ENCODE measurements at regions not wholly inside any gene's neighbourhood (a gene's known extent, or its start where the extent isn't known, plus 50 kb on each side); places are given as distances from the start of the nearest gene placed in this dataset.
"Not testable (repeated sequence)": the region's sequence is repeated elsewhere in the genome, so short reads cannot be mapped to it uniquely, and the experiment has no call there.

DNA sequence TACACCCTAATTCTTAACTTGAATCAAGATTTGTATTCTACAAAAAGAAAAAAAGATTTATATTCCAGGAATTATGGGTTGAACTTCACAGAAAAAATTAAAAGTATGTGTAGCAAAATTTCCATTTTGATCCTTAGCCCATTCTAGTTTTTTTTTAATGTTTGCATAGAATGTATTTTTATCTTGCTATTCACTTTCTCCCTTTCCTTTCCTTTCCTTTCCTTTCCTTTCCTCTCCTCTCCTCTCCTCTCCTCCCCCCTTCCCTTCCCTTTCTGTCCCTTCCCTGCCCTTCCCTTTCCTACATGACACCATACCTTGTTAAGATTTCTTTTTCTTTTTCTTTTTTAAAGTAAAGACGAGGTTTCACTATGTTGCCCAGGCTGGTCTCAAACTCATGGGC, 542.5 kb upstream of the PTGER4 start:
- no peak for DNase-seq (ENCODE audit: low read depth in 2 of 2)

DNA sequence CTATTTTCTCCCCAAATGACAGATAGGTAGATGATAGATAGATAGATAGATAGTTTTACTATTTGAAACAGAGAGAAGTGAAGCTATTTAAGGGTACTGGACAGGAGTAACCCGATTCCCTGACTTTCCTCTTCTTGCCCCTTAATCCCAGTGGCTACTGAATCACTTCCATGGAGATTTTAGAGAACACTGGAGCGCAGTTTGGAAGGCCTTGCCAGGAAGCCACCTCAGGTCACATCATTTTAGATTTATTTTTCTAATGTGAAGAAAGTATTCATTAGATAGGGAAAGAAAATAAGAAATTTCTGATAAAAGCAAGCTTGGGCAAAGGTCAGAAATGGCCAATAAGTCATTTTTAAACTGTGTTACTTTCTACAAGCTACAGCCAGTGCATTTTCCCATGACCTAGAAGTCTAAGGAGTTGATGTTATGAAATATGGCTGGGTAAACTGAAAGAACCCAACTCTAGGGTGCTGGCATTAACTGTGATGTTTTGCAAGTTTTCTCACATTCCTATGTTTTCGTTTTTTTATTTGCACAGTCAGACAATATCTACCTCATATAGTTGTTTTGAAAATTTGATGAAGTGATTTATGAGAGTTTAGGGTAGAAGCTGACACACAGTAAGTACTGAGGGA, 544.7 kb upstream of the PTGER4 start:
- no peak for DNase-seq (ENCODE audit: low read depth in 2 of 2)

DNA sequence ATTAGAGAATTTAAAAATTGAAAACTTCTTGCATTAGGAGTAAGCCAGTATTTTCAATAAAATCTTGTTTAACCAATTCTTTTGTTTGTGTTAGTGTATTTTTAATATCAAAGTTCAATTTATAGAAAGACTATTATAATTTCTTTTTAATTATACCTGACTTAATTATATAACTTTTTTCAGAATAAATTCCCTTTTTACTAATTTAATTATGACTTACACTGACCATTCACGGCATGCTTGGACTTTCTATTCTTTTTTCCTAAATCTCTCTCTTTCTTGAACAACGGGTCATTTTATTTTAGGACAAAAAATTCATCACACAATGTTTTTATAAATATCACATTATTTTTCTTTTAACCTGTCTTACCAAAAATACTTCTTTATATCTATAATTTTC, 555.3 kb upstream of the PTGER4 start:
- no peak for DNase-seq (ENCODE audit: low read depth in 2 of 2)

DNA sequence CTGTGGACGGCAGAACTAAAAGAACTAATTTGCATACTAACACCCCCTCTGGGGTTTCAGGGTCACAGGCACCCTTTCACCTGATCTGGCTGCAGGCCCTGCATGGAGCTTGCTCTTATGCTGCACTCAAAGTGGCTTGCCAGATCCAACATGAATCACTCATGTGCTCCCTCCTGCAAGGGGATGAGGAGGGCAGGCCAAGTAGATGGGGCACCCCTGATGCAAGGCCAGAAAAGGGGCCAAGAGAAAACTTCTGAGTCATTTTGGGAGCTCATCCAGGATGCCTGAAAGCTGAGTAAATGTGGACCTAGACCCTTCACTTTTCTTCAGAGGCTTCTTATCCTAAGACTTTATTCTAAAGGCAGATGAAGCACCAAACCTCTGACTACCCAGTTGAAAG, 558.5 kb upstream of the PTGER4 start:
- DNase-seq (ENCODE audit: low read depth in 2 of 2) = no peak

DNA sequence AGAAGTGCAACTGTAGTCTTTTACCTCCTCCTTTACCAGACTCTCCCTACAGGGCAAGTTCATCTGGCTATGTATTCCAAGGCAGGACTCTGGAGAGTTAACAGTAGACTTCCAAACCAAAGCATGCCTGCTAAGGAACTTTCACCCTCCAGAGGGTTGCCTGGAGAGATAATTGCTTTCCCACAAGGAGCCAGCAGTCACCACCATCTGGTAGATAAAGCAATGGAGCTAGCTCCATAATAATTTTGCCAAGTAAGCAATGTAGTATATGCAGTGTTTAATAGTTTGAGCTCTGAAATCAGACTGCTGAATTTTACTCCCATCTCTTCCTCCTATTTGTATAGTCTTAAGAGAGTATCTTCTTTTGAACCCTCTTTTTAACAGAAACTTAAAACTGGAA, 566.8 kb upstream of the PTGER4 start:
- no peak for DNase-seq (ENCODE audit: low read depth in 2 of 2)

DNA sequence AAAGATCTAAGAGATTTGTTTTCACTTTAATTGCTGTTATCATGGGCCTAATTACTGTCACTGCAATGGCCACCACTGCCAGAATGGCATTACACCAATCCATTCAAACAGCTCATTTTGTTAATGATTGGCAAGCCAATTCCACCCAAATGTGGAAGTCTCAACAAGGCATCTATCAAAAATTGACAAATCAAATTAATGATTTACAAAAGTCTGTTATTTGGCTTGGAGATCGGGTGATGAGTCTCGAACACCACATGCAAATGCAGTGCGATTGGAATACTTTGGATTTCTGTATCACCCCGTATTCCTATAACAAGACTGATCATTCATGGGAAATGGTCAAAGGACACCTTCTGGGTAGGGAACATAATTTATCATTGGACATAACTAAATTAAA, 568.7 kb upstream of the PTGER4 start:
- DNase-seq (ENCODE audit: low read depth in 2 of 2) = not testable (repeated sequence)

DNA sequence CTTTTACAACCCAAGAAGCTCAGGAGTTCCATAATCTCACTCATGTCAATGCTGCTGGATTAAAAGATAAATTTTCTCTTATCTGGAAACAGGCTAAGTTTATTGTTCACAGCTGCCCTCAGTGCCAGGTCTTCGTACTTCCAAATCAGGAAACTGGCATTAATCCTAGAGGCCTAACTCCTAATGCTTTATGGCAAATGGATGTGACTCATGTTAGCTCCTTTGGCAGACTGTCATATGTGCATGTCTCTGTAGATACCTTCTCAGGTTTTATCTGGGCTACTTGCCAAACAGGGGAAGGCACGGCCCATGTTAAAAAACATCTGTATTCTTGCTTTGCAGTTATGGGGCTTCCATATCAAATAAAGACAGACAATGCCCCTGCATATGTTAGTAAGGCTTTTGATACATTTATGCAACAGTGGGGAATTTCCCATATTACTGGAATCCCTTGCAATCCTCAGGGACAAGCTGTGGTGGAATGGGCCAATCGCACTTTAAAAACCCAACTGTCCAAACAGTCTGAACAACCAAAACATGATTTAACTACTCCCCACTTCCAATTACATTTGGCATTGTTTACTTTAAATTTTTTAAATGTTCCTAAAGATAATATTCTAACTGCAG, 570.8 kb upstream of the PTGER4 start:
- DNase-seq (ENCODE audit: low read depth in 2 of 2) = not testable (repeated sequence)

DNA sequence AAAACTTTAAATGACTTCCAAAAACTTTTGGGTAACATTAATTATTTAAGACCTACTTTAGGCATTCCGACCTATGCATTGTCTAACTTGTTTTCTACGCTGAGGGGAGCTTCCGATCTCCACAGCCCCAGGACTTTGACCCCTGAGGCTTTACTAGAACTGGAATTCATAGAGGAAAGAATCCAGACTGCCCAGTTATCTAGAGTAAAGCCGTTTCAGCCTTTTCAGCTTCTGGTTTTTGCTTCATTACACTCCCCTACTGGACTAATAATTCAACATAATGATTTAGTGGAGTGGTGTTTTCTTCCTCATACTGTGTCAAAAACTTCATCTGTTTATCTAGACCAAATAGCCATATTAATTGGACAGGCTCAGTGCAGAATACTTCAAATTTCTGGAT, 571.9 kb upstream of the PTGER4 start:
- DNase-seq (ENCODE audit: low read depth in 2 of 2) = not testable (repeated sequence)

DNA sequence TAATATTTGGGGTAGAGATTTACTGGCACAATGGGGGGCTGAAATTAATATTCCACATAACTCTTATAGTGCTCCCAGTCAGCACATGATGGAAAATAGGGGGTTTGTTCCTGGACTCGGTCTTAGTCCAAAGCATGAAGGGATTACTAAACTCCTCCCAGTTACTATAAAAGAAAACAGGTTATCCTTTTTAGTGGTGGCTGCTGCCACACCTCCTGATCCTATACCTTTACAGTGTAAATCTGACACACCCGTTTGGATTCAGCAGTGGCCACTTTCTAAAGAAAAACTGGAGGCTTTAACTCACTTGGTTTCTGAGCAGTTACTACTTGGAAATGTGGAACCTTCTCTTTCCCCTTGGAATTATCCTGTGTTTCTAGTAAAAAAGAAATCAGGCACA, 572.9 kb upstream of the PTGER4 start:
- DNase-seq (ENCODE audit: low read depth in 2 of 2) = no peak

DNA sequence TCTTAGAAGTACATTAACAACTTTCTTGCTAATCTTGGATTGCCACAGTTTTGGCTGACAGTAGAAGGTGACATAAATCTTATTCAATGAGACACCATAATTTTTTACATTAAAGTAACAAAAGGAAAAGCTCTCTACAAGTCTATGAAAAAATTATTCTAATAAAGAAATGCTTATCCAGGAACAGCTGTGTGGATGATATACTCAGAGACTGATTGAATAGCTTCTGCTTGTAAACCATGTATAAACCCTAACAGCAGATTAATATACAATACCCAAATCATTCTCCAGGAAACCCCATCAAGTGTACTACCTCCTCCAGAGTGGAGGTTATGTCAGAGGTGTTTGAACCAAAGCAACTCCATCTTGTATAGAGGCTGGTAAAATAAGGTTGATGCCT, 581.4 kb upstream of the PTGER4 start:
- no peak for DNase-seq (ENCODE audit: low read depth in 2 of 2)

DNA sequence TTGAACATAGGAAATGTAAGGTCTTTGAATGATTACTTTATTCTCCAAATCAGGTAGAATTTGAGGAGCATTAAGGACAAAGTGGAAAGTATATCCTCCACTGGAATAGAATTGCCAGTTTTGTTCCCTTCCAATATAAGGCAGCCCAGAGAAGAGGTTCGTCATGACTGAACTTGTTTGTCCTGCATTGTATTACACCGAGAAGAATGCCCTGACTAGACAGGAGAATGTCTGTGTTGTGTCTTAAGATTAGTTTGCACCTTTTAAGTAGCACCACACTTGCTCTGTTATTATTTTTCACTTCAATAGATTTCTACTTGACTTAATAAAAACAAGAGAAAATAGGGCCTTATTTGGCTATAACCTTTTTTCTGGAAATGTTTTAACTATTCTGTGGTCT, 586.2 kb upstream of the PTGER4 start:
- no peak for DNase-seq (ENCODE audit: low read depth in 2 of 2)

DNA sequence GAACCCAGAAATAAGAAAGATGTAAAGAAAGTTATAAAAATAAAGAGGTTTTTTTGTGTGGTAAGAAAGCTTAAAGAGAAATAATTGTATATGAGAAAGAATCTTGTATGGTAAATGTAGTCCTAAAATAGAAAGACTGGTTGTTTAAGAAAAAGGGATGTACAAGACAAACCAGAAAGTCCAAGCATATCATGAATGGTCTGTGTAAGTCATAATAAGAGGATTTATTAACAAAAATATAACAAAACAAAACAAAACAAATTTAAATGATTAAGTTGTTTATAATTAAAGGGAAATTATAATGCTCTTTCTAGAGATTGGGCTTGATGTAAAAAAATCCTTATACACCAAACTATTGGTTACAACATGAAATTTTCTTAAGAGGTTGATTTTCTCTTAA, 590.4 kb upstream of the PTGER4 start:
- no peak for DNase-seq (ENCODE audit: low read depth in 2 of 2)

DNA sequence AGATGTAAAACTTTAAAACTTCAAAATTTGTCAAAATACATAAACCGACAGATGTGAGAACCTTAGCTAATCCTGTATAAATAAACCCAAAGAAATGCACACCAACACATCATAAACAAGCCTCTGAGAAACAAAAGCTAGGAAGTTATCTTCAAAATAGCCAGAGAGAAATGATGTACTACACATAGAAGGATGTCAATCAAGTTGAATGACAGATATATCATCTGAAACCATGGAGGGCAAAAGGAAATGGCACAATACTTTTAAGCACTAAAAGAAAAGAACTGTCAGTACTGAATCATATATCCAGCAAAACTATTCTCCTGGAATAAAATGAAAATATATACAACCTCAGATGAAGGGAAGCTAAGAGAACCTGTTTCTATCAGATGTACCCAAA, 595.1 kb upstream of the PTGER4 start:
- no peak for DNase-seq (ENCODE audit: low read depth in 2 of 2)

DNA sequence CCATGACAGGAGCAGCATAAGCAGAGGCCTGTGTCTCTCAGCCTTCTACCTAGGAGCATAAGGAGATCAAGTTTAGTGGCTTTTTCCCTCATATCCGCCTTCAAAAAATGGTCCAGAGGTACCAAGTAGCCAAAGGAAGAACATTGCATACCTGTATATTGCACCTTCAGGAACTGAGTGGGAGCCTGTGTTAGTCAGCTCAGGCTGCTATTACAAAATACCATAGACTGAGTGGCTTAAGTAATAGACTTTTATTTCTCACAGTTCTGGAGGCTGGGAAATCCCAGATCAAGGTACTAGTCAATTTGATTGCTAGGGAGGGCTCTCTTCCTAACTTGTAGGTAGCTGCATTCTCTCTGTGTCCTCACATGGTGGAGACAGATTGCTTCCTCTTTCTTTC, 597.4 kb upstream of the PTGER4 start:
- no peak for DNase-seq (ENCODE audit: low read depth in 2 of 2)

DNA sequence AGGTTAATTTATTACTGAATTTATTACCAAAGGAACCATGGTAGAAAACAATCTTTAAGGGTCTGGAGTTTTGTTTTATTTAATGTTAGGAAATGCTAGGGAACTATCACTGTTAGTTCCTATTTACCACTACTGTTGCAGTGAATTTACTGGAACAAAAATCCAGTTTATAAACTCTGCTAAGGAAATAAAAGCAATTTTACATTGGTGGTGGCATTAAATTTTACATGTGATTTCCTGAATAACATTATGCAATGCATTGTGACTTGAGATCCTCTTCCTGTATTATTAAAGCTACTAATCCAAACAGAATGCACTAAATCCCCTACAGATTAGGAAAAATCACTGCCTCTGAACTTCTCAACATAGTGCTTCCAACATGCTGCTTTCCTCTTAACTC, 599.5 kb upstream of the PTGER4 start:
- DNase-seq (ENCODE audit: low read depth in 2 of 2) = no peak

DNA sequence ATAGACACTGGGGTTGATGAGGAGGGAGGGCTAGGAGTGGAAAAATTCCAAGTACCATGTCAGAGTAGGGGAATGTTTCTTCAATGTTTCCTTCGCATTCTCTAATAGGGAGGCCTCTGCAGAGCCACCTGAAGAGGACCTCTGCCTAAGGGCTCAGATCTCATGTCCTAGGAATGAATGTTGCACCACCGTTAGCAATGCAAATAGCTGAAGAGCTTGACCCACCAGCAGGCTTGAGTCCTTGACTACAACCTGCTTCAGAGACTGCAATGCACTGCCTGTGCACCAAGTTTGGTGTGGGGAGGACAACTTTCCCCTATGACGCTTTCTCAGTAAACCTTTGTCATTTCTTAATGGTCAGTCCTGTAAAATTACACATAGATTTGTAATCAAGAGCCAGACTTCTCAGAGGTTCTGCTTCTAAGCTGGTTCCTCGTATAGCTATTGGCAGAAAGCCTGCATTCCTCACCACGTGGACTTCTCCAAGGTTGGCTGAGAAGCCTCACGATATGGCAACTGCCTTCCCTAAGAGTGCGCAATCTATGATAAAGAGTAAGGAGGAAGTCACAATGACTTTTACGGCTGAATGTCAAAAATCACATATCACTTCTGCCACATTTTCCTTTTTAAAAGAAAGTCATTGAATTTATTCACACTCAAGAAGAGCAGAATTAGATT, 600.7 kb upstream of the PTGER4 start:
- no peak for DNase-seq (ENCODE audit: low read depth in 2 of 2)

DNA sequence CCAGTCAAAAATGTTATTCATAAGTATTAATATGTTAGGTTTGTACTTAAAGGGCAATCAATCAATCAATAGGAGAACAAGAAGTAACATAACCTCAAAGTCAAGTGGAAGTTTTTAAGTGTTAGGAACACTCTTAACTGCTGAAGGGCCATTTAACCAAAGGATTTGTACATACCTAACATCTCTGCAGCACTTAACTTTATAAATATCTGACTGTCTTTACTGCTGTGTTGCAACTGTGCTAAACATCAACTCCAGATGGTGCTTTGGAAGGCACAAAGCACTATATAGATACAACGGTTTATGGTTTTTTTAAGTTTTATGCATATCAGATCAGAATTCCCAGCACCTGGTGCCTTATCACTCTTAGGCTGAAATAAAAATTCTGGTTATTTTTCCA, 604.9 kb upstream of the PTGER4 start:
- DNase-seq (ENCODE audit: low read depth in 2 of 2) = no peak

DNA sequence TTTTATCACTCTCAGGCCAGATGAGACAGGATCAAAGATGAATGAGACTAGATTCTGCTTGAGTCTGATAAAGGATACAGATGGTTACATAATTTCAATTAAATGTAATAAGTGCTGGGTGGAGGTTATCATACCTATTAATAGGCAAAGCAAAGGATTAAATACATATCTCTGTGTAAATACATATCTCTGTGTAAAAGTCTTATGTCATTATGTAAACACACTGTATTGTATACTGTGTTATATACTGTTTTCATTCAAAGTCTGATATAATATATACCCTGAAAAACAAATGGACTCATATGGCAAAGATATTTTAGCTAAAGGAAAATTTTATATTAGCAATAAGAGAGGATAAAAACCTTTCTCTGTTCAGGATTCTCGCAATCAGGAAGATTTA, 605.8 kb upstream of the PTGER4 start:
- DNase-seq (ENCODE audit: low read depth in 2 of 2) = no peak

DNA sequence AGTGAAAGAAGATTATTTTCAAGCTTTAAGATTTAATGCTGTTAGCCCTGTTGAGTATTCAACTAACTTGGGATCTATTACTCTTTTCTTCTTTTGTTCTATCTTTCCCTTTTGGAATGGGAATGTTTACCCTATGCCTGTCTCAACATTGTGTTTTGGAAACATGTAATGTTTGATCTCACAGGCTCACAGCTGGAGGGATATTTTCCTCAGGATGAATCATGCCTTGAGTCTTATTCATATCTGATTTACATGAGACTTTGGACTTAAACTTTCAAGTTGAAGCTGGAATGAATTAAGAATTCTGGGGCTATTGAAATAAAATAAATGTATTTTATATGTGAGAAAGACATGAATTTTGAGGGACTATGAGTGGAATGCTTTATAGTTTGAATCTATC, 607.8 kb upstream of the PTGER4 start:
- no peak for DNase-seq (ENCODE audit: low read depth in 2 of 2)

DNA sequence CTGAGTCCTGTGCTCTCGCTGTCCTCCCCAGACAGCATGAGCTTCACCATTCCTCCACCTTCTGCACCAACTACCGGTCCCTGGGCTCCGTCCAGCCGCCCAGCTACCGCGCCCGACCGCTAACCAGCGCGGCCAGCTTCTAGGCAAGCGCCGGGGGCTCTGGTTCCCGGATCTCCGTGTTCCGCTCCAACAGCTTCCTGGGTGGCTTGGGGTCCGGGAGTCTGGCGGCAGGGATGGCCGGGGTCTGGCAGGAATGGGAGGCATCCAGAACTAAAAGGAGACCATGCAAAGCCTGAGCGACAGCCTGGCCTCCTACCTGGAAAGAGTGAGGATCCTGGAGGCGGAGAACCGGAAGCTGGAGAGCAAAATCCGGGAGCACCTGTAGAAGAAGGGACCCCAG, 613.1 kb upstream of the PTGER4 start:
- no peak for DNase-seq (ENCODE audit: low read depth in 2 of 2)

DNA sequence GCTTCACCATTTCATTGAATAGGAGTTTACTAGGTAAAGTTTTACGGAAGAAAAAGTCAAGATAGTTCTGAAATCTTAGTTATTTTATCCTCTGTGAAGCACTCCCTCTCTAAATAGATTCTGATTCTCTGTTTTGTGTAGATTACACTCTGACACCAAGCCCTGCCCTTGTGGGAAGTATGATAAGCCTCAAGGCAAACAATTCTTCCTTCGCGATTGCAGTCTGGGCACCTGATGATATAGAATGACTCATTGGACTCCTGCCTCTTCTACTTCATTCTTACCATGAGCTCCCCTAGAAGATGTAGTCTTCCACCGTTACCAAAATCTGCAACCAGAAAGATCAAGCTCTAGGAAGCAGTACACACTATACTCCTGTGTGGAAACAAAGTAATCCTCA, 626.9 kb upstream of the PTGER4 start:
- no peak for DNase-seq (ENCODE audit: low read depth in 2 of 2)

DNA sequence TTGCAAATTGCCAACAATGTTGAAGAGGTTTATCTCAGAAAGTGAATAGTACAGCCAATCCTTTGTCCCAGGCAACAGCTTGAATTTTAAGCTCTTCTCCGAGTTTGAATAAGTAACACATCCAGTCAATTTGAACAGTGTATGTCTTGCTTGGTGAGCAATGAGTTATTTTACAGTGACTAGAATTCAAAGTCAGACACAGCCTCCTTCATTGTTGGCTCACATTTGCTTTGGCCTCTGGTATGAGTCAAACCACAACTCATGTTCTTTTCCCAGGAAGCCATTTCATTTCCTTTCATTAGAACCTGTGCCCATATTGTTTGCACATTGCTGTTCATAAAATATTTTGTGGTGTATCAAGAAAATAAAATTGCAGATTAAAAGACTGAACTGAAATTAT, 622.0 kb upstream of the DAB2 start:
- no peak for DNase-seq (ENCODE audit: low read depth in 2 of 2)

DNA sequence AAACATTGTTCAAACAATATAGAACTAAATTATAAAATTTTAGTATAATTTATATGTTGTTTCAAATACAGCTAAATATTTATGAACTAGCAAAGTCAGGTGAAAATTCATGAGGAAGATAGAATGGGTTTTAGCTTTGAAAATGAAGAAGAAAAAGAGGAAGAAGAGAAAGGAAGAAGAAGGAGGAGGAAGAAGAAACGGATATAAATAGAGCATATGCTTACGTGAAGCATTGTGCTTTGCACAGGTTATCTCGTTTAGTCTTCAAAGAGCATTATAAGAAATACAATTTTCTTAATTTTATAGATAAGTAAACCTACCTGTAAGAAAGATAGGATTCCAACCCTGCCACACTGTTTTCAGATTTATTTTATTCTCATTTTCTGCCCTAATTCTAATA, 620.6 kb upstream of the DAB2 start:
- no peak for DNase-seq (ENCODE audit: low read depth in 2 of 2)

DNA sequence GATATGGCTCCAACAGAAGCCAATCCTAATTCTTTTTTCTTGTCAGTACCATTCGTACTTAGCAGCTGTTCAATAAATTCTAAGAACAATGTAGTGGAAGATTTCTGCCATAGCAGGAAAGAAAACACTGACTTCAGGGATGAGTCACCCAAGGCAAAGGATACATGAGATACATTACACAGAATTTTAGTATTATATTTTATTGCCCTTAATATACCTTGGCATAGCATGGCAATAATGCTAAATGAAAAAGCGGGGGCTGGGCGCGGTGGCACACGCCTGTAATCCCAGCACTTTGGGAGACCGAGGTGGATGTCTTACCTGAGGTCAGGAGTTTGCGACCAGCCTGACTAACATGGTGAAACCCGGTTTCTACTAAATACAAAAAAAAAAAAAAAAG, 619.1 kb upstream of the DAB2 start:
- no peak for DNase-seq (ENCODE audit: low read depth in 2 of 2)

Measured in stimulated activated CD8-positive, alpha-beta memory T cell treated with anti-CD3 and anti-CD28 coated beads, Interleukin-7, amount 100 ng/mL, for 1 hour (primary cell).